ENCODE measurements at regions not wholly inside any gene's neighbourhood (a gene's known extent, or its start where the extent isn't known, plus 50 kb on each side); places are given as distances from the start of the nearest gene placed in this dataset.

- TF ChIP-seq CTCF (IDR thresholded peaks at IDR 0.05) = no peak
- TF ChIP-seq EZH2 (IDR thresholded peaks at IDR 0.05; ENCODE audit: borderline replicate concordance, insufficient read depth, low read depth, low read length, poor library complexity, severe bottlenecking) = no peak
These were observed 823.7 kb downstream of the AACS start for GRCh38 chr12:125888921-125889320.

Measured in B cell (primary cell).